Fibroblast of mammary gland (primary cell): ENCODE measurements at regions not wholly inside any gene's neighbourhood (a gene's known extent, or its start where the extent isn't known, plus 50 kb on each side); places are given as distances from the start of the nearest gene placed in this dataset.

Experiments
- DNase-seq: peaks from one replicate; pipeline ENCODE4 v3.0.0-alpha.2; 2010; ENCODE audit warnings: low read depth
- H3K4me3 ChIP-seq: 2 replicates; pipeline ENCODE4 v1.5.1; 2011; ENCODE audit warnings: low read depth, mild to moderate bottlenecking, low read length, moderate library complexity; ENCODE audit not compliant: control insufficient read depth
- CTCF ChIP-seq: conservative IDR thresholded peaks from 2 replicates; pipeline ENCODE4 v1.5.1; 2011; ENCODE audit warnings: low read depth, low read length, inconsistent platforms; ENCODE audit not compliant: control insufficient read depth, insufficient read depth

- no peak for TF ChIP-seq CTCF
- no peak for DNase-seq
- H3K4me3 ChIP-seq: no peak overlapping the region
Observed at GRCh38 chr10:44167752-44168151, 217.1 kb downstream of the CXCL12 start.

GRCh38 chr10:44166441-44166840 lies 218.5 kb downstream of the CXCL12 start:
- no peak for TF ChIP-seq CTCF
- no peak overlapping the region for H3K4me3 ChIP-seq
- no peak for DNase-seq

- TF ChIP-seq CTCF: no peak
- H3K4me3 ChIP-seq: no peak overlapping the region
- DNase-seq: no peak
Observed at GRCh38 chr10:44164251-44164956, 220.5 kb downstream of the CXCL12 start.

GRCh38 chr10:44161184-44161583 lies 223.7 kb downstream of the CXCL12 start:
- DNase-seq: no peak
- TF ChIP-seq CTCF: no peak
- H3K4me3 ChIP-seq: no peak overlapping the region

- no peak for DNase-seq
- TF ChIP-seq CTCF: no peak
- H3K4me3 ChIP-seq: no peak overlapping the region
Observed at GRCh38 chr10:44157574-44157973, 227.3 kb downstream of the CXCL12 start.

- H3K4me3 ChIP-seq: no peak overlapping the region
- DNase-seq: no peak
- no peak for TF ChIP-seq CTCF
Observed at GRCh38 chr10:44154956-44155355, 229.9 kb downstream of the CXCL12 start.
